ENCODE measurements at regions not wholly inside any gene's neighbourhood (a gene's known extent, or its start where the extent isn't known, plus 50 kb on each side); places are given as distances from the start of the nearest gene placed in this dataset.
"Not testable (repeated sequence)": the region's sequence is repeated elsewhere in the genome, so short reads cannot be mapped to it uniquely, and the experiment has no call there.

DNA sequence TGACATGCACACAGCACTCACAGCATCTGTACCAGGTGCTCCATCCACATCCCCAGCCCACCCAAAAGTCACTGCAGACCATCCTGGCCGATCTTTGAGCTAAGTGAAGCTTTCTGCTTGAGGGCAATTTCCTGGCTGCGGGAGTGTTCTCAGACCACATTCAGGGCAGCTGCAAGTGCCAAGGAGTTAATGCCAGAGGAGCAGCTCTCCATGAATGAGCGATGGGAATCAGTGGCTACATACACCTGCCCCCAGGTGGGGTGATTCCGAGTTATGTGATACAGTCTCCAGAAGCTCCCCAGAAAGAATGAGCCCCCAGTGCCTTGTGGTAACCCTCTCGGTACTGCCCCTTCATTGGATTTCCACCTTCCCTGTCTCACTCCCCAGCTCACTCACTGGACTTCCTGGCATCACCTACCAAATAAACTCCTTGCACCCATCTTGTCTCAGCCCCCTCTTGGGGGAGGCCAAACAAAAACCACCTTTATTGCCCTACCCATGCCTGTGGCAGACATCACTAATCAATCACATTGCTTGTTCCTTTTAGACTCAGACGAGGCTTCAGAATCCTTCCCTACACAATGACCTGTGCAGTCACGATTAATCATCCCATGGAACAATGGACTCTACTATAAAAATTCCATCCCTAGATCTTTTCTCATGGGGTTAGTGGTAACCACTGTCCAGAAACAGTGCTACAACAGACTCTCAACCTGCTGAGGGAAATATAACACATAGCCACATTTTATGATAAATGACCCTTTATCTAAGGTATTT is 121.1 kb downstream of the IRX5 start:
- no peaks in the 10 kb centered on the region for H3K9me3 Mint-ChIP-seq
- H3K36me3 Mint-ChIP-seq, result no peaks in the 10 kb centered on the region
- H3K27ac Mint-ChIP-seq, result no peak overlapping the region
- no peak for DNase-seq
- H3K4me1 Mint-ChIP-seq, result no peaks in the 10 kb centered on the region
- peaks cover 0 to 2% (median 2%) of the 10 kb centered on the region in 3 donors for H3K27me3 Mint-ChIP-seq (ENCODE audit: low read depth in 3 of 3)
- H3K4me3 Mint-ChIP-seq, result no peak overlapping the region

DNA sequence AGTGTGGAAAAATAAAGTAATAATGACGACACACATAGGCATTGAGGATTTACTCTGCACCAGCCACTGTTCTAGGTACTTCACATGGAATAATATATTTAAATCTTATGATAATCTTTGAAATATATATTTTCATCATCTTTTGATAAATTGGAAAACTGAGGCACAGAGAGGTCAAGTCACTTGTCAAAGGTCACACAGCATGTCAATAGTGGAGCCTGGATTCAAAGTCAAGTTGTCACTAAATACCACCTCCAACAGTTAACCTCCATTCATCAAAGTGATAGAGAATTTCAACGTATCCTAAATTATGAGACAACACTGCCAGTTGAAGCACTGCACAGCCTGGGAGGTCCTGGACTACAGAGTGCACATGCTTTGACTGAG is 121.7 kb downstream of the IRX5 start:
- Mint-ChIP-seq H3K36me3 (no peaks in the 10 kb centered on the region), H3K27ac (no peak overlapping the region), H3K4me1 (no peaks in the 10 kb centered on the region), H3K9me3 (no peaks in the 10 kb centered on the region), H3K4me3 (no peak overlapping the region), H3K27me3 (ENCODE audit: low read depth in 3 of 3) (peaks cover 0 to 2% (median 1%) of the 10 kb centered on the region in 3 donors)
- DNase-seq, result no peak

DNA sequence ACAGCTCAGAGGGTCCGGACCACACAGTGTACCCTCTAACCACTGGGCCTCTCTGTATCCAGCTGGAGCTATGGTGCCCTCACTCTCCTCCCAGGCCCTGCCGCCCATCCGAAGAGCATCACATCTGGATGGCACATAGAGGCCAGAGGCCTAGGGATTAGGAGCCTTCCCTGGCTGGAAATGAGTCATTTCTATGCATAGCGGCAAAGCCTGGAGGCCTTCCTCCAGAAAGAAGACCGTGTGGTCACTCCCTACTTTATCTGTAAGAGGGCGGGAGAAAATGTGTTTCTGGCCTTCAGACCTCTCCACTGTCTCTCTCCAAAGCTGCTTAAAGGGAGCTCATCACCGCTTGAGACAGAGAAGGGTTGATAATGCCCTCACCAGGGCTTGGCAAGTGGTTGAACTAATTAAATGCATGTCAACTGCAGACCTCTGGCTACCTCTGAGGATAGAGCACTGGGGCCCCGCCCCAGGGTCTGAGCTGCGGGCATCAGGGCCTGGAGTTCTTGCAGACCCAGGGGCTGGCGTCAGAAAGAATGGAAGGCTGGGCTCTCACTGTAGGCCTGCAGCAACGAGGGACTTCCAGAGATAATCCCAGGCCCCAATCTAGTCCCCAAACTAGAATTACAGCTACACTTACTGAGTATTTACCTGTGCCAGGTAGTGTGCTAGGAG is 122.2 kb downstream of the IRX5 start:
- no peak overlapping the region for H3K4me3 Mint-ChIP-seq
- H3K27ac Mint-ChIP-seq, result no peak overlapping the region

GRCh38 chr16:55055262-55055661 is 124.6 kb downstream of the IRX5 start:
- Mint-ChIP-seq H3K36me3 (no peaks in the 10 kb centered on the region), H3K27me3 (ENCODE audit: low read depth in 3 of 3) (peaks cover 4 to 8% (median 6%) of the 10 kb centered on the region in 3 donors)

More for the DNA sequence above, 122.2 kb downstream of the IRX5 start:
- peaks cover 0 to 2% (median 0%) of the 10 kb centered on the region in 3 donors for H3K27me3 Mint-ChIP-seq (ENCODE audit: low read depth in 3 of 3)
- no peaks in the 10 kb centered on the region for H3K4me1 Mint-ChIP-seq
- no peaks in the 10 kb centered on the region for H3K9me3 Mint-ChIP-seq
- DNase-seq, result no peak
- H3K36me3 Mint-ChIP-seq, result no peaks in the 10 kb centered on the region

GRCh38 chr16:55056585-55057401 is 126.1 kb downstream of the IRX5 start:
- H3K4me3 Mint-ChIP-seq, result no peak overlapping the region
- DNase-seq, result no peak
- peaks cover 0 to 2% (median 0%) of the 10 kb centered on the region in 6 donors for H3K9me3 Mint-ChIP-seq
- no peak overlapping the region for H3K27ac Mint-ChIP-seq
- H3K27me3 Mint-ChIP-seq (ENCODE audit: low read depth in 3 of 3), result peaks cover 4 to 10% (median 6%) of the 10 kb centered on the region in 3 donors
- no peaks in the 10 kb centered on the region for H3K4me1 Mint-ChIP-seq
- no peaks in the 10 kb centered on the region for H3K36me3 Mint-ChIP-seq

More at GRCh38 chr16:55055262-55055661, 124.6 kb downstream of the IRX5 start:
- peaks cover 0 to 2% (median 0%) of the 10 kb centered on the region in 6 donors for H3K9me3 Mint-ChIP-seq
- no peak overlapping the region for H3K4me3 Mint-ChIP-seq
- no peaks in the 10 kb centered on the region for H3K4me1 Mint-ChIP-seq
- no peak overlapping the region for H3K27ac Mint-ChIP-seq
- no peak for DNase-seq

DNA sequence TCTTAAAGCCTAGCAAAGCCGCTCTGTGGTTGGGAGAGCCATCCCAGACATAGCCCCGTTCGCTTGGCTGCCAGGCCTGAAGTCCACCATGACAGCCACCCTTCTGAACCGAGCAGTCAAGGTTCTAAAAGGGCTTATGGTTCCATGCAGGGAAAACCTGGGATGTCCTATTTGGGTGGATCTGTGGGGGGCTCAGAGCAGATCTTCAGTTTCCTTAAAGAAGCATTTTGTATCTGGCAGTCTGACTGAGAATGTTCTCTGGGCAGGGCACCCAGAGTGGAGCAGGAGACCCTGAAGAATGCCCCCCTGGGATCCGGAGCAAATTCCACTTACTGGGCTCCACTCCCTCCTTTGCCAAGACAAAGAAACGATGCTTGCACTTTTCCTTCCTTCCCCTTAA is 127.2 kb downstream of the IRX5 start:
- no peak for DNase-seq
- peaks cover 4 to 10% (median 6%) of the 10 kb centered on the region in 3 donors for H3K27me3 Mint-ChIP-seq (ENCODE audit: low read depth in 3 of 3)
- no peaks in the 10 kb centered on the region for H3K4me1 Mint-ChIP-seq
- no peak overlapping the region for H3K4me3 Mint-ChIP-seq
- peaks cover 0 to 2% (median 0%) of the 10 kb centered on the region in 6 donors for H3K9me3 Mint-ChIP-seq
- H3K36me3 Mint-ChIP-seq, result no peaks in the 10 kb centered on the region
- no peak overlapping the region for H3K27ac Mint-ChIP-seq

DNA sequence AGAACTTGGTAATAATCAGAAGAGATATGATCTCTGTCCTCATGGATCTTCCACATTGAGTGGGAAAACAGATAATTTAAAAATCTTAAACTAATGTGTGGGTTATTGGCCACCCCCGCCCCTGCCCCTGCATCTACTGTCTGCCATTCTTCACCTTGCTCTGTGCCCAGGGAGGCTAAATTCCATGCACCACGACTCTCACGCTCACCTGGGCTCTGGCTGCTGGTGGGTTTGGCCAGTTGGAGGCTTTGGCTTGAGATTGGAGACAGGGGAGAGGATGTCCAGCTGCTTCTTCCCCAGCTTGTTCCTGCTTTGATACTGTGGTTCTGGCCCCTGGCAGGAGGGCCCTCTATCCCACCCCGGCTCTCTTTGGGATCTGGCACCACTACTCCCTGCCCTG is 127.9 kb downstream of the IRX5 start:
- DNase-seq, result no peak
- H3K27me3 Mint-ChIP-seq (ENCODE audit: low read depth in 3 of 3), result peaks cover 5 to 10% (median 6%) of the 10 kb centered on the region in 3 donors
- peaks cover 0 to 2% (median 0%) of the 10 kb centered on the region in 6 donors for H3K9me3 Mint-ChIP-seq
- no peaks in the 10 kb centered on the region for H3K36me3 Mint-ChIP-seq
- no peak overlapping the region for H3K27ac Mint-ChIP-seq
- H3K4me3 Mint-ChIP-seq, result no peak overlapping the region
- H3K4me1 Mint-ChIP-seq, result no peaks in the 10 kb centered on the region

GRCh38 chr16:55059146-55059545 is 128.5 kb downstream of the IRX5 start:
- Mint-ChIP-seq H3K27ac (no peak overlapping the region), H3K9me3 (peaks cover 0 to 2% (median 0%) of the 10 kb centered on the region in 6 donors), H3K27me3 (ENCODE audit: low read depth in 3 of 3) (peaks cover 6 to 10% (median 7%) of the 10 kb centered on the region in 3 donors), H3K4me3 (no peak overlapping the region), H3K4me1 (no peaks in the 10 kb centered on the region), H3K36me3 (no peaks in the 10 kb centered on the region)
- DNase-seq, result no peak

GRCh38 chr16:55061126-55061525 is 130.5 kb downstream of the IRX5 start:
- no peak overlapping the region for H3K4me3 Mint-ChIP-seq
- no peak overlapping the region for H3K27ac Mint-ChIP-seq
- no peaks in the 10 kb centered on the region for H3K36me3 Mint-ChIP-seq
- peaks cover 6 to 10% (median 7%) of the 10 kb centered on the region in 3 donors for H3K27me3 Mint-ChIP-seq (ENCODE audit: low read depth in 3 of 3)
- H3K9me3 Mint-ChIP-seq, result peaks cover 0 to 2% (median 0%) of the 10 kb centered on the region in 6 donors
- no peaks in the 10 kb centered on the region for H3K4me1 Mint-ChIP-seq
- no peak for DNase-seq

- H3K36me3 Mint-ChIP-seq, result no peaks in the 10 kb centered on the region
- H3K27me3 Mint-ChIP-seq (ENCODE audit: low read depth in 3 of 3), result peaks cover 6 to 10% (median 7%) of the 10 kb centered on the region in 3 donors
- H3K4me1 Mint-ChIP-seq, result no peaks in the 10 kb centered on the region
- no peak overlapping the region for H3K4me3 Mint-ChIP-seq
- H3K9me3 Mint-ChIP-seq, result peaks cover 0 to 2% (median 0%) of the 10 kb centered on the region in 6 donors
- no peak overlapping the region for H3K27ac Mint-ChIP-seq
- no peak for DNase-seq
Observed at GRCh38 chr16:55062442-55062841, 131.8 kb downstream of the IRX5 start.

GRCh38 chr16:55072976-55073375 is 142.3 kb downstream of the IRX5 start:
- Mint-ChIP-seq H3K27me3 (ENCODE audit: low read depth in 3 of 3) (peaks cover 1 to 11% (median 2%) of the 10 kb centered on the region in 3 donors), H3K27ac (no peak overlapping the region)

GRCh38 chr16:55073830-55074229 is 143.2 kb downstream of the IRX5 start:
- Mint-ChIP-seq H3K27ac (peak overlapping the region in 1 of 6 donors; percentile 4), H3K4me1 (no peaks in the 10 kb centered on the region), H3K9me3 (peaks cover 0 to 2% (median 0%) of the 10 kb centered on the region in 6 donors)

More at GRCh38 chr16:55072976-55073375, 142.3 kb downstream of the IRX5 start:
- Mint-ChIP-seq H3K4me3 (no peak overlapping the region), H3K36me3 (no peaks in the 10 kb centered on the region), H3K9me3 (peaks cover 0 to 2% (median 0%) of the 10 kb centered on the region in 6 donors), H3K4me1 (no peaks in the 10 kb centered on the region)
- DNase-seq, result no peak

DNA sequence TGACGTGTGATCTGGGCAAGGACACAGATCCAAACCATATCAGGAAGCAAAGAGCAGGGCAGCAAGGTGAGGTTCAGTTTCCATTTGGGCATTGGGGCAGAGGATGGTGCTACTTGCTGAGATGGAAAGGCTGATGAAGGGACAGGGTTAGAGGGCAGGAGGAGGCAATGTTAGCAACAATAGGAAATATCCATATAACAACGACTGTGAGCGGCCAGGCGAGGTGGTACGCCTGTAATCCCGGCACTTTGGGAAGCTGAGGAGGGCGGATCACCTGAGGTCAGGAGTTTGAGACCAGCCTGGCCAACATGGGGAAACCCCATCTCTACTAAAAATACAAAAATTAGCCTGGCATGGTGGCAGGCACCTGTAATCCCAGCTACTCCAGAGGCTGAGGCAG is 144.5 kb downstream of the IRX5 start:
- not testable (repeated sequence) for H3K4me3 Mint-ChIP-seq, DNase-seq, H3K27ac Mint-ChIP-seq, H3K36me3 Mint-ChIP-seq, H3K4me1 Mint-ChIP-seq, H3K9me3 Mint-ChIP-seq
- H3K27me3 Mint-ChIP-seq (ENCODE audit: low read depth in 3 of 3), result peaks cover 0 to 11% (median 3%) of the 10 kb centered on the region in 3 donors

More at GRCh38 chr16:55073830-55074229, 143.2 kb downstream of the IRX5 start:
- Mint-ChIP-seq H3K27me3 (ENCODE audit: low read depth in 3 of 3) (peaks cover 0 to 11% (median 0%) of the 10 kb centered on the region in 3 donors), H3K4me3 (no peak overlapping the region), H3K36me3 (no peaks in the 10 kb centered on the region)
- DNase-seq, result no peak

All from immature natural killer cell (primary cell).